ENCODE measurements at regions not wholly inside any gene's neighbourhood (a gene's known extent, or its start where the extent isn't known, plus 50 kb on each side); places are given as distances from the start of the nearest gene placed in this dataset.

- no peak for TF ChIP-seq POLR2A (IDR thresholded peaks at IDR 0.05)
- no peak for TF ChIP-seq CTCF (IDR thresholded peaks at IDR 0.05)
Observed at GRCh38 chr10:131635564-131636015, 265.2 kb upstream of the PPP2R2D start.
